Astrocyte of the cerebellum (primary cell): ENCODE measurements at regions not wholly inside any gene's neighbourhood (a gene's known extent, or its start where the extent isn't known, plus 50 kb on each side); places are given as distances from the start of the nearest gene placed in this dataset.

Source experiments
- DNase-seq: peaks from one replicate; pipeline ENCODE4 v3.0.0-alpha.2; 2011; ENCODE audit warnings: low read depth
- H3K4me3 ChIP-seq: 2 replicates; pipeline ENCODE4 v1.5.1; 2011; ENCODE audit warnings: mild to moderate bottlenecking, low read depth, low read length, moderate library complexity
- in situ Hi-C: cut with HindIII; loops from 2 replicates; pipeline ENCODE4 v1.10.0; 2017; ENCODE audit warnings: low sequenced_read_pairs
- TF ChIP-seq, protein P1 (sequence below): IDR thresholded peaks from 2 replicates; pipeline ENCODE4 v1.5.1; 2012; ENCODE audit warnings: low read length, low read depth, moderate library complexity, mild to moderate bottlenecking; ENCODE audit errors: missing control alignments

DNA sequence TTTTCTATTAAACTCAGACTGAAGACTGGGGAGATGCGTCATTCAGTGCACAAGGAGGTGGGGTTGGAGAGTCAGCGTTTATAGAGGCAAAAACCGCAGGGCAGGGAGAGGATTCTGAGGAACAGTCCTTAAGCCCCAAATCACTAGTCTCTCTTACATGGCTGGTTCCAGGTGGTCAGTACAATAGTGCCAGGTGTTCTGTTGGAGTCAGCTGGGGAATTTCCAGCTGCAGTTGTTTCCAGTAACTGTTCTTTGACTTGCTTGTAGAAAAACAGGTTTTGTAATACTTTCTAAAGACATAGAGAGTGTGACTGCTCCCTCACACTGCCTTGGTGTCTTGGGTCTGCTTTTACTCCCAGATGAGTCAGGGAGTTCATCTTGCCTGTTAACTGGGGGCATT, 192.2 kb downstream of the TMTC3 start:
- H3K4me3 ChIP-seq, result no peak overlapping the region
- DNase-seq, result peak; percentile 13
- TF ChIP-seq, protein P1, sequence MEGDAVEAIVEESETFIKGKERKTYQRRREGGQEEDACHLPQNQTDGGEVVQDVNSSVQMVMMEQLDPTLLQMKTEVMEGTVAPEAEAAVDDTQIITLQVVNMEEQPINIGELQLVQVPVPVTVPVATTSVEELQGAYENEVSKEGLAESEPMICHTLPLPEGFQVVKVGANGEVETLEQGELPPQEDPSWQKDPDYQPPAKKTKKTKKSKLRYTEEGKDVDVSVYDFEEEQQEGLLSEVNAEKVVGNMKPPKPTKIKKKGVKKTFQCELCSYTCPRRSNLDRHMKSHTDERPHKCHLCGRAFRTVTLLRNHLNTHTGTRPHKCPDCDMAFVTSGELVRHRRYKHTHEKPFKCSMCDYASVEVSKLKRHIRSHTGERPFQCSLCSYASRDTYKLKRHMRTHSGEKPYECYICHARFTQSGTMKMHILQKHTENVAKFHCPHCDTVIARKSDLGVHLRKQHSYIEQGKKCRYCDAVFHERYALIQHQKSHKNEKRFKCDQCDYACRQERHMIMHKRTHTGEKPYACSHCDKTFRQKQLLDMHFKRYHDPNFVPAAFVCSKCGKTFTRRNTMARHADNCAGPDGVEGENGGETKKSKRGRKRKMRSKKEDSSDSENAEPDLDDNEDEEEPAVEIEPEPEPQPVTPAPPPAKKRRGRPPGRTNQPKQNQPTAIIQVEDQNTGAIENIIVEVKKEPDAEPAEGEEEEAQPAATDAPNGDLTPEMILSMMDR, result no peak
- in situ Hi-C loops, result no loop called here

DNA sequence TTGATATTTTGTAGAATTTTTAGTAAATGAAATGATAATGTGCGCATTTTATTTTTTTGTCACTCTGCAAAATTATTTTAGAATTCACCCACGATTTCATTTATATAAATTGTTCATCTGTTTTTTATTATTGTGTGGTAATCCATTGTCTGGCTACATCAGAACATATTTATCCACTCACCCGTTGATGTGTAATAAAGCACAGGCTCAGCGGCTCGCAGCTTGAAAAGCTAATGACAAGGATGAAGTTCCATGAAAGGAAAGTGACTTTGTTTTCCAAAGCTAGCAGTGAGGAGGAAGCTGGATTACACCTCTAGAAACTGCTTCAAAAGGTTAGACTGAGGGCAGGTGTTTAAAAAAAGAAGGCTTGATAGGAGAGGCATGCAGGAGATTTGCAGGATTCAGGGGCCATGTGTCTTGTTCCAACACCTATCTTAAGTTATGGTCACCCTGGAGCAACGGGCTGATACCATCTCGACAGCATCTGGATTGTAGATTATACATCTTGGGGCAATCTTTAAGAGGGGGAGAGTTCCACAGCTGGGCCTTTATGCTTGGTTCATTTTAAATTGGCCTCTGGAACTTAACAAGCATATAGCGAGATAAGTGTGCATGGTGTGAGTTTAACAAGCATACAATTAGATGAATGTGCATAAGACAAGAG, 194.1 kb downstream of the TMTC3 start:
- DNase-seq, result no peak
- H3K4me3 ChIP-seq, result no peak overlapping the region
- TF ChIP-seq, protein P1, result no peak
- in situ Hi-C loops, result no loop called here

DNA sequence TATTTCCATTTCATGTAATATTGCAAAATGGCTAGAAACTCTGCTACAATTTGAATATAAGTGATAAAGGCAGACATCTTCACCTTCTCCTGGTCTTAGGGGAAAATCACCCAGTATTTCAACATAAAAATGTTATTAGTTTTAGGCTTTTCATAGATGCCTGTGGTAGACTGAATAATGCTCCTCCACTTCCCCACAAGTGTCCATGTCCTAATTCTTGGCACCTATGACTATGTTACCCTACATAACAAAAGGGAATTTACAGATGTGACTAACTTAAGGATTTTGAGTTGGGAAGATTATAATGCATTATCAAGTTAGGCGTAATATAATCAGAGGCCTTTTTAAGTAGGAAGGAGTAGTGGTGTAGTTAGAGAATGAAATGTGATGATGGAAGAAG, 196.4 kb downstream of the TMTC3 start:
- TF ChIP-seq, protein P1, result no peak
- in situ Hi-C loops, result no loop called here
- DNase-seq, result no peak
- no peak overlapping the region for H3K4me3 ChIP-seq

DNA sequence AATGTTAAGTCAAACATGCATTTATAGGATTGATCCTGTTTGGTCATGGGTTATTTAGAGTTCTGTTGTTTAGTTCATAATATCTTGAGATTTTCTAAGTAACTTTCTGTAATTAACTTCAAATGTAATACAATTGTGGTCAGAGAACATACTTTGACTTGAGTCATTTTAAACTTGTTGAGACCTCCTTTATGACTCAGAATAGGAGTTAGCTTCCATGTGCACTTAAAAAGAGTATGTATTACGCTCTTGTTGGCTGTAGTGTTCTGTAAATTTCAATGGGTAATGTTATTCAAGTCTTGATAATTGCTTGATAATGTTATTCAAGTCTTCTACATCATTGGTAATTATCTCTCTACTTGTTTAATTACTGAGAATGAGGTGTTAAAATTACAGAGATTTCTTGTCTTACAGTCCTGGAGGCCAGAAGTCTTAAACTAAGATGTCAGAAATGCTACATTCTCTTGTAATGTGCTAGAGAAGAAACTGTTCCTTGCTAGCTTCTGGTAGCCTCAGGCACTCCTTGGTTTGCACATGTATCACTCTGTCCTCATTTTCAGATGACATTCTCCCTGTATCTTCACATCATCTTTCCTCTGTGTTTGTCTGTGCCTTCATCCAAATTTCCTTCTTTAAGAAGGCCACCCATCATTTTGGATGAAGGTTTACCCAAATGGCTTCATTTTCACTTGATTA, 197.3 kb downstream of the TMTC3 start:
- H3K4me3 ChIP-seq, result no peak overlapping the region
- in situ Hi-C loops, result no loop called here
- peak; percentile 29 for DNase-seq

DNA sequence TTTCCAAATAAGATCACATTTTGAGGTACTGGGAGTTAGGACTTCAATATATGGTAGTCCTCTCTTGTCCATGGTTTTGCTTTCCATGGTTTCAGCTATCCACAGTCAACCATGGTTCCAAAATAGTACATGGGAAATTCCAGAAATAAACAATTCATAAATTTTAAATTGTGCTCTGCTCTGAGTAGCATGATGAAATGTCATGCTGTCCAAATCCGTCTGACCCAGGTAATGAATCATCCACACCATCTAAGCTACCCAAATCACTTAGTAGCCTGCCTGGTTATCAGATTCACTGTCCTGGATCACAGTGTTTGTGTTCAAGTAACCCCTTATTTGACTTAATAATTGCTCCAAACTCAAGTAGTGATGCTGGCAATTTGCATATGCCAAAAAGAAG, 197.9 kb downstream of the TMTC3 start:
- in situ Hi-C loops, result no loop called here
- TF ChIP-seq, protein P1, result no peak
- DNase-seq, result no peak
- H3K4me3 ChIP-seq, result no peak overlapping the region

More for the DNA sequence above, 197.3 kb downstream of the TMTC3 start:
- TF ChIP-seq, protein P1, result no peak

DNA sequence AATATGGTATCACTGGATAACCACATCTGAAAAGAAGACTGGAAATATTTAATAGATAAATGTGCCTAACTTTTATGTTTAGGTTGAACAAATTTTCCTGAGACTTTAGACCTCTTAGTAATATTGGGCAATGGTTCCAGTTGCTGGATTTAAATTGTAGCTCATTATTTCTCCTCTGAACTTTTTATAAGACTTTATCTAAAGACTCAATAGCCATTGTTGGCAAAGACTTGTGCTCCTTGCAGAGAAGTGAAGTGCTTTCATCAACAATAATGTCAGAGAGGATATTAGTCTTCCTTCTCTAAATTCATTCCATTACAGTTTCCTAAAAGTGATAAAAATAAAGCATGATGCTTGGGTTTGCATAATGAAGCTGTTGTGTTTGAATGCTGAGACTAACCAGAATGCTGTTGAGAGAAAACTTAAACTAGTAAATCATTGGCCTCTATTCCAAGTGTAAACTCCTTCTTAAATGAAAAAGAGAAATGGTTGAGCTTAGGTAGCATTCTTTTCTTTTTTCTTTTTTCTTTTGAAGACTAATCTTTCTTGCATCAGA, 200.2 kb downstream of the TMTC3 start:
- H3K4me3 ChIP-seq, result no peak overlapping the region
- TF ChIP-seq, protein P1, result no peak
- DNase-seq, result no peak
- in situ Hi-C loops, result no loop called here
